ENCODE measurements at regions not wholly inside any gene's neighbourhood (a gene's known extent, or its start where the extent isn't known, plus 50 kb on each side); places are given as distances from the start of the nearest gene placed in this dataset.

- Histone ChIP-seq H3K36me3 (ENCODE audit: control insufficient read depth, insufficient read depth, low read length) (no peaks in the 10 kb centered on the region), H3K9me3 (ENCODE audit: control insufficient read depth, insufficient read depth, low read length) (no peaks in the 10 kb centered on the region), H3K27ac (ENCODE audit: low read length) (no peak overlapping the region), H3K4me1 (ENCODE audit: control insufficient read depth, insufficient read depth, low read length) (peaks cover 10% of the 10 kb centered on the region), H3K27me3 (ENCODE audit: control insufficient read depth, insufficient read depth, low read length) (no peaks in the 10 kb centered on the region), H3K4me3 (ENCODE audit: low read length) (no peak overlapping the region)
- TF ChIP-seq CTCF (IDR thresholded peaks at IDR 0.05), result no peak
- peaks cover 0 to 3% of the 10 kb centered on the region in 2 donors for H3K27me3 Mint-ChIP-seq (ENCODE audit: low read depth in 2 of 2)
- WGBS (ENCODE audit: insufficient coverage), result 77% methylated on average over 3 of the region's 3 CpGs
- no peaks in the 10 kb centered on the region for H3K9me3 Mint-ChIP-seq
- H3K4me3 Mint-ChIP-seq, result no peak overlapping the region
- H3K36me3 Mint-ChIP-seq, result no peaks in the 10 kb centered on the region
- intact Hi-C loops (cut with micrococcal nuclease), result no loop called here
- no peak for DNase-seq
- H3K27ac Mint-ChIP-seq, result peak overlapping the region in 1 of 2 donors; percentile 10
- ATAC-seq, result no peak
- H3K4me1 Mint-ChIP-seq, result peaks cover 26 to 35% of the 10 kb centered on the region in 2 donors
These were observed 162.8 kb downstream of the ARRDC4 start for GRCh38 chr15:98123297-98123696.

GRCh38 chr15:98123834-98124233 lies 163.3 kb downstream of the ARRDC4 start:
- Mint-ChIP-seq H3K9me3 (no peaks in the 10 kb centered on the region), H3K36me3 (no peaks in the 10 kb centered on the region), H3K27me3 (ENCODE audit: low read depth in 2 of 2) (peaks cover 0 to 3% of the 10 kb centered on the region in 2 donors), H3K27ac (no peak overlapping the region), H3K4me1 (peaks cover 32 to 40% of the 10 kb centered on the region in 2 donors), H3K4me3 (no peak overlapping the region)
- Histone ChIP-seq H3K9me3 (ENCODE audit: control insufficient read depth, insufficient read depth, low read length) (no peaks in the 10 kb centered on the region), H3K4me1 (ENCODE audit: control insufficient read depth, insufficient read depth, low read length) (peaks cover 16% of the 10 kb centered on the region), H3K27ac (ENCODE audit: low read length) (no peak overlapping the region), H3K4me3 (ENCODE audit: low read length) (no peak overlapping the region), H3K27me3 (ENCODE audit: control insufficient read depth, insufficient read depth, low read length) (no peaks in the 10 kb centered on the region), H3K36me3 (ENCODE audit: control insufficient read depth, insufficient read depth, low read length) (no peaks in the 10 kb centered on the region)
- whole genome bisulfite sequencing (ENCODE audit: insufficient coverage), result 82% methylated on average over 6 of the region's 6 CpGs
- no peak for ATAC-seq
- no peak for DNase-seq
- intact Hi-C loops (cut with micrococcal nuclease), result no loop called here
- no peak for TF ChIP-seq CTCF (IDR thresholded peaks at IDR 0.05)

- H3K4me3 ChIP-seq (ENCODE audit: low read length), result no peak overlapping the region
- intact Hi-C loops (cut with micrococcal nuclease), result no loop called here
- WGBS (ENCODE audit: insufficient coverage), result 93% methylated on average over 6 of the region's 6 CpGs
- Mint-ChIP-seq H3K9me3 (no peaks in the 10 kb centered on the region), H3K27me3 (ENCODE audit: low read depth in 2 of 2) (peaks cover 0 to 3% of the 10 kb centered on the region in 2 donors), H3K4me3 (no peak overlapping the region), H3K36me3 (no peaks in the 10 kb centered on the region), H3K4me1 (peaks cover 39 to 45% of the 10 kb centered on the region in 2 donors), H3K27ac (no peak overlapping the region)
- H3K27me3 ChIP-seq (ENCODE audit: control insufficient read depth, insufficient read depth, low read length), result no peaks in the 10 kb centered on the region
- no peak for TF ChIP-seq CTCF (IDR thresholded peaks at IDR 0.05)
- DNase-seq (no peak), ATAC-seq (no peak)
- H3K4me1 ChIP-seq (ENCODE audit: control insufficient read depth, insufficient read depth, low read length), result peaks cover 16% of the 10 kb centered on the region
- no peaks in the 10 kb centered on the region for H3K9me3 ChIP-seq (ENCODE audit: control insufficient read depth, insufficient read depth, low read length)
- no peaks in the 10 kb centered on the region for H3K36me3 ChIP-seq (ENCODE audit: control insufficient read depth, insufficient read depth, low read length)
- no peak overlapping the region for H3K27ac ChIP-seq (ENCODE audit: low read length)
These were observed 164.1 kb downstream of the ARRDC4 start for GRCh38 chr15:98124581-98124980.

GRCh38 chr15:98126326-98127085 lies 166.0 kb downstream of the ARRDC4 start:
- H3K27ac ChIP-seq (ENCODE audit: low read length), result no peak overlapping the region
- H3K27me3 Mint-ChIP-seq (ENCODE audit: low read depth in 2 of 2), result peaks cover 0 to 4% of the 10 kb centered on the region in 2 donors
- intact Hi-C loops (cut with micrococcal nuclease), result no loop called here
- no peaks in the 10 kb centered on the region for H3K36me3 ChIP-seq (ENCODE audit: control insufficient read depth, insufficient read depth, low read length)
- H3K9me3 Mint-ChIP-seq, result peaks cover under 1% of the 10 kb centered on the region in 2 donors
- H3K4me3 Mint-ChIP-seq, result no peak overlapping the region
- H3K36me3 Mint-ChIP-seq, result no peaks in the 10 kb centered on the region
- H3K4me3 ChIP-seq (ENCODE audit: low read length), result no peak overlapping the region
- peak in 1 of 3 donors; percentile 45 for ATAC-seq
- no peak for DNase-seq
- TF ChIP-seq CTCF (IDR thresholded peaks at IDR 0.05), result no peak
- H3K27ac Mint-ChIP-seq, result peak overlapping the region; percentile 49 to 81
- WGBS (ENCODE audit: insufficient coverage), result 91% methylated on average over 8 of the region's 8 CpGs
- H3K27me3 ChIP-seq (ENCODE audit: control insufficient read depth, insufficient read depth, low read length), result no peaks in the 10 kb centered on the region
- peaks cover 16% of the 10 kb centered on the region for H3K4me1 ChIP-seq (ENCODE audit: control insufficient read depth, insufficient read depth, low read length)
- H3K9me3 ChIP-seq (ENCODE audit: control insufficient read depth, insufficient read depth, low read length), result no peaks in the 10 kb centered on the region
- peaks cover 43 to 50% of the 10 kb centered on the region in 2 donors for H3K4me1 Mint-ChIP-seq

Data from natural killer cell (primary cell).